Ovary (tissue), 7 donors: ENCODE measurements at regions not wholly inside any gene's neighbourhood (a gene's known extent, or its start where the extent isn't known, plus 50 kb on each side); places are given as distances from the start of the nearest gene placed in this dataset.

Experiments
- DNase-seq, 5 donors: peaks; one replicate each; pipeline ENCODE4 v3.0.0-alpha.2; 2019 to 2020
- H3K27ac ChIP-seq, 2 donors: fragments of 200-600 bp; one replicate each; pipeline versions ENCODE4 v1.5.1 to v1.8.0; 2019 to 2022
- H3K27me3 ChIP-seq: fragments of 200-600 bp; one replicate; pipeline ENCODE4 v1.8.0; 2022
- H3K36me3 ChIP-seq: fragments of 200-600 bp; sonication (generic); one replicate; pipeline ENCODE4 v1.5.1; 2019
- H3K4me1 ChIP-seq: one replicate; pipeline ENCODE4 v1.8.1; 2013; ENCODE audit warnings: mild to moderate bottlenecking, moderate library complexity; ENCODE audit not compliant: insufficient read depth
- H3K4me3 ChIP-seq: fragments of 200-600 bp; sonication (generic); one replicate; pipeline ENCODE4 v1.5.1; 2017
- H3K9me3 ChIP-seq, 2 donors: fragments of 200-600 bp in 1 of 2; sonication (generic) in 1 of 2; one replicate each; pipeline versions ENCODE4 v1.5.1 to v1.8.1; 2013 to 2019; ENCODE audit warnings: mild to moderate bottlenecking in 1 of 2, moderate library complexity in 1 of 2
- CTCF ChIP-seq, 3 donors: fragments of 450-650 bp in 2 of 3; fragments of 200-600 bp in 1 of 3; IDR thresholded peaks; one replicate each; pipeline versions ENCODE4 v1.5.1 to v1.8.0; 2016 to 2022; ENCODE audit warnings: antibody characterized with exemption in 3 of 3, mild to moderate bottlenecking in 1 of 3
- EP300 ChIP-seq: sonication (generic); formaldehyde crosslinking; IDR thresholded peaks from one replicate; pipeline ENCODE4 v1.6.1; 2017; ENCODE audit warnings: antibody characterized with exemption
- POLR2A ChIP-seq: fragments of 450-650 bp; IDR thresholded peaks from one replicate; pipeline ENCODE4 v1.6.1; 2017; ENCODE audit warnings: antibody characterized with exemption, mild to moderate bottlenecking, moderate library complexity
- WGBS, 3 donors: extraction: QIAGEN DNeasy Blood & Tissue Kit in 1 of 3; methylation state at CpG; one replicate each; pipeline versions ENCODE4 v1.1.5 to v1.1.7; 2013 to 2017; 5-methylcytosine and 5-hydroxymethylcytosine counted together
- intact Hi-C, 4 donors: fragments of 100-400 bp; cut with DNase I; formaldehyde crosslinking; loops; one replicate each; pipeline versions ENCODE4 v1.11.0 to v1.15.1; 2022 to 2023
- donor health status: DM: no; HTN: no; CAD: no; lungs with moderate emphysema.
- donor health status: DM: no; HTN: no; CAD: no.
- donor health status: Bipolar disorder and iron deficiency.
- donor health status: DM: no; HTN: no; CAD: no.
- donor health status: DM: yes; HTN: yes; CAD: no.

- DNase-seq, result no peak
- Histone ChIP-seq H3K4me3 (no peak overlapping the region), H3K36me3 (no peaks in the 10 kb centered on the region), H3K9me3 (no peaks in the 10 kb centered on the region), H3K27me3 (no peaks in the 10 kb centered on the region), H3K27ac (no peak overlapping the region), H3K4me1 (no peaks in the 10 kb centered on the region)
- intact Hi-C loops, result no loop called here
- TF ChIP-seq POLR2A, result no peak
- no peak for TF ChIP-seq CTCF (IDR thresholded peaks at IDR 0.05)
- TF ChIP-seq EP300, result no peak
- 74 to 76% (median 74%) methylated on average over 2 of the region's 2 CpGs for WGBS, 3 donors
These were observed 596.5 kb downstream of the SPOCK3 start for GRCh38 chr4:166637816-166638215.

- H3K27me3 ChIP-seq, result no peaks in the 10 kb centered on the region
- H3K4me3 ChIP-seq, result no peak overlapping the region
These were observed 579.1 kb downstream of the SPOCK3 start for GRCh38 chr4:166655231-166655630.

GRCh38 chr4:166655705-166656104 is 578.6 kb downstream of the SPOCK3 start:
- intact Hi-C loops, result no loop called here
- H3K27me3 ChIP-seq, result no peaks in the 10 kb centered on the region
- no peaks in the 10 kb centered on the region for H3K9me3 ChIP-seq
- H3K27ac ChIP-seq, result no peak overlapping the region
- H3K36me3 ChIP-seq, result no peaks in the 10 kb centered on the region
- no peaks in the 10 kb centered on the region for H3K4me1 ChIP-seq
- TF ChIP-seq EP300 (no peak), POLR2A (no peak), CTCF (IDR thresholded peaks at IDR 0.05) (no peak)
- DNase-seq, result no peak
- no peak overlapping the region for H3K4me3 ChIP-seq
- 65 to 82% (median 77%) methylated on average over 5 of the region's 5 CpGs for WGBS, 3 donors

More at GRCh38 chr4:166655231-166655630, 579.1 kb downstream of the SPOCK3 start:
- 71 to 83% (median 81%) methylated on average over 1 of the region's 1 CpG for WGBS, 3 donors
- H3K36me3 ChIP-seq, result no peaks in the 10 kb centered on the region
- DNase-seq, result no peak
- TF ChIP-seq EP300 (no peak), POLR2A (no peak), CTCF (IDR thresholded peaks at IDR 0.05) (no peak)
- H3K9me3 ChIP-seq, result no peaks in the 10 kb centered on the region
- intact Hi-C loops, result no loop called here
- H3K4me1 ChIP-seq, result no peaks in the 10 kb centered on the region
- H3K27ac ChIP-seq, result no peak overlapping the region

GRCh38 chr4:166657261-166657660 is 577.0 kb downstream of the SPOCK3 start:
- Histone ChIP-seq H3K36me3 (no peaks in the 10 kb centered on the region), H3K4me3 (no peak overlapping the region), H3K27ac (no peak overlapping the region), H3K9me3 (no peaks in the 10 kb centered on the region), H3K4me1 (no peaks in the 10 kb centered on the region), H3K27me3 (no peaks in the 10 kb centered on the region)
- 23 to 41% (median 32%) methylated on average over 3 of the region's 3 CpGs for WGBS, 3 donors
- DNase-seq, result no peak
- intact Hi-C loops, result no loop called here
- TF ChIP-seq EP300, result no peak
- no peak for TF ChIP-seq CTCF (IDR thresholded peaks at IDR 0.05)
- TF ChIP-seq POLR2A, result no peak

GRCh38 chr4:166658585-166658984 is 575.7 kb downstream of the SPOCK3 start:
- 69 to 76% (median 71%) methylated on average over 1 of the region's 1 CpG for WGBS, 3 donors
- Histone ChIP-seq H3K36me3 (no peaks in the 10 kb centered on the region), H3K27me3 (no peaks in the 10 kb centered on the region), H3K27ac (no peak overlapping the region), H3K9me3 (no peaks in the 10 kb centered on the region), H3K4me3 (no peak overlapping the region), H3K4me1 (no peaks in the 10 kb centered on the region)
- no peak for DNase-seq
- no peak for TF ChIP-seq POLR2A
- TF ChIP-seq EP300, result no peak
- no peak for TF ChIP-seq CTCF (IDR thresholded peaks at IDR 0.05)
- intact Hi-C loops, result no loop called here
